Left renal cortex interstitium (tissue), 4 donors: ENCODE measurements at regions not wholly inside any gene's neighbourhood (a gene's known extent, or its start where the extent isn't known, plus 50 kb on each side); places are given as distances from the start of the nearest gene placed in this dataset.

ENCODE experiments used
- DNase-seq, 4 donors: peaks; one replicate each; pipeline ENCODE4 v3.0.0-alpha.2; 2013; ENCODE audit warnings: low read depth in 4 of 4, low spot score in 2 of 4, missing footprints in 1 of 4

DNA sequence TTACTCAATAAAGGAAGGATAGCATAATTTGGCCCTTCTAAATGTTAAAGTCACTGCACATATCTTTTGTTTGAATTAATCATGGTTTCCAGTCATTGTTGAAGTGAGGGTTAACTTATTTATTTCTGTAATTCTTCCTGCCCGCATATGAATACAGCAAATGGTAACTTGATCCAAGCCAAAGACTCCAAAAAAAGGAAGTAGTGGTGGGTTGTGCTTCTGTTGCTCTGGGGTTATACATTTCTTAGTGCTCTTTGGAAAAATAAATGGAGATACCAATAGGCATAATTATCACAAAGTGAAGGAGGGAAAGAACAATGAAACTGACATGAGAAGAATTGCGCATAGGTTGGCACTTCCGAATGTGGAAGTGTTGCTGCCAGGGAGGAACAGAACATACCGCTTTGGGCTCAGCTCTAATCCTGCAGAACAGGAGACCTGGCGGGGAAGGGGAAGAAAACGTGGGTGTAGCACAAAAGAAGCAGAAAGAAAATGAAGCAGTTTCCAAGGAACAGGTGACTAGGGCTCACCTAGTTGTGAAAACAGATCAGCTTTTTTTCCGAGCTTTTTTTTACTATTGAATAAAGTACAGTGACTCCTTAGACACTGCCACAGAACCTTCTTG lies 69.7 kb upstream of the TAF11L2 start:
- DNase-seq = no peak

GRCh38 chr5:17429353-17429752 lies 68.7 kb upstream of the TAF11L2 start:
- no peak for DNase-seq

DNA sequence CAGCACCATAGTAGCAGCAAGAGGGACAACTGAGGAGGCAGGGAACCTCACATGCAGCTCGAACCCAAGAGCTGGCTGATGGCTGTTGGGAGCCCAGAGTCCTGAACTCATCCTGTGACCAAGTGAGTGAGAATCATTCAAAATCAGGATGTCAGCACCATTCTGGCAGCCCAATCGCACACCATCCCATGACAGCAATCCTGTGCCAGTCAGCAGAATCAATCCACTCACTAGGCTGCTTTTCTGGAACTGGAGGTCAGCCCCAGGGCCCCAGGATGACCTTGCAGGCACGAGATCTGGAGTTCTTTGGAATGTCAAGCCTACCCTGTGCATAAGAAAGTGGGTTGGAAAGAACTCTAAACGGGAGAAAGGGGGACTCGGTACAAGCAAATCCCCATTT lies 67.8 kb upstream of the TAF11L2 start:
- no peak for DNase-seq

DNA sequence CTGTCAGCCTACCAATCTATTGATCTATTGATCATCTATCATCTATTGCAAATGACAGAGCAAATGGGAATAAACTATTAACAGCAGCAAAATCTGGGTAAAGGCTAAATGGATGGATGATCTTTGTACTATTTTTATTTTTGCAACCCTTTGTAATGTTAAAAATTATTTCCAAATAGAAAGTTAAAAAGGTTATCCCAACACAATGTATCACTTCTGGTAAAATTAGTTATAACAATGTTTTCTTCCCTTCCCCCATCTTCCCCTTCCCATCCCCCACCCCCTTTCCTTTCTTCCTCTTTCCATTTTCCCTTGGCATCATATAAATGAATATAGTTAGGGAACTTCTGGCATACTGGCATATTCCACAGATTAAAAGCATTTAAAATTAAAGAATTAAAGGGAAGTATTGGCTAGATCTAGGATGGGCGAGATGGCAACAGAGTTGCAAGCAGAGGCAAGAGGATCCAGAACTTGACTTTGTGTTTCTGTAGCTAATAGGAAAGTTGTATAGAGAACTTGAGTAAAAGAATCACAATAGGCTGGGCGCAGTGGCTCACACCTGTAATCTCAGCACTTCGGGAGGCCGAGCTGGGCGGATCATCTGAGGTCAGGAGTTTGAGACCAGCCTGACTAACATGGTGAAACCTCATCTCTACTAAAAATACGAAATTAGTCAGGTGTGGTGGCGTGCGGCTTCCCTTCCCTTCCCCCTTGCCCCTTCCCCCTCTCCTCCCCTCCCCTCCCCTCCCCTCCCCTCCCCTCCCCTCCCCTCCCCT lies 66.6 kb upstream of the TAF11L2 start:
- DNase-seq = no peak

- DNase-seq = no peak
Observed at GRCh38 chr5:17432569-17432968, 65.5 kb upstream of the TAF11L2 start.

DNA sequence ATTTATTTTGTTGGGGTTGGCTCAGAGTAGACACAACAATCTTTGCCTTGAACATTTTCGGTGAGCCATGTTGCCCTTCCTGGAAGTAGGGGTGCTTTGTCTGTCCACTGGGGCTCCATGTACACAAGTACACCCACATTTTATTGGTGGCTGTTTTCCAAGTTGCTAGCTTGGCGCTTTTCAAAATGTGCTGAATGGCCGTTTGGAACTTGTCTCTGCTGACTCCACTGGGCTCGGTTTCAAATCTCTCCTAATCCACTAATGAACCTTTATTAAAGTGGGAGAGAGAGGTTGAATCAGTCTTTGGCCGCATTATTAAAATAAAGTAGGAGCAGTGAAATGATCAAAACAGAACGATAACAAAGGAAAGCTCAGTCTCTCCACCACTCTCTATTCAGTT lies 64.6 kb upstream of the TAF11L2 start:
- no peak for DNase-seq

- DNase-seq = no peak
Observed at GRCh38 chr5:17434982-17435381, 63.0 kb upstream of the TAF11L2 start.

DNA sequence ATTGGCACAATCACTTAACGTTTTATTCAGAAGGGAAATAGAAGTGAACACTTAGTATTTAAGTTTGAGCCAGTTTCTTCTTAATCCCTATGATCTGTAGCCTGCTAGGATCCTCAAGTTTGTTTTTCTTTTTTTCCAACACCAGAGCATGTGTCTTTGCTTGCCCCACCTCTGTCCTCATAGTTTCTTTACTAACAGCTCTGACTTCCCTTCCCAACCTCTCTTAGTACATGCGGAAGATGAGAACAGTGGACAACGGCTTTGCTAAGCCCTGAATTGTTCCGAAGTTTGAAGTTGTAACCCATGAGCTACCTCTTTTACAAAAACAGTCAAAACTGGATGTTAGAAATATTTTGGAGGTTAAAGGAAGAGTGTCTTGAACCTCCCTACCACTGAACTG lies 61.7 kb upstream of the TAF11L2 start:
- no peak for DNase-seq

DNA sequence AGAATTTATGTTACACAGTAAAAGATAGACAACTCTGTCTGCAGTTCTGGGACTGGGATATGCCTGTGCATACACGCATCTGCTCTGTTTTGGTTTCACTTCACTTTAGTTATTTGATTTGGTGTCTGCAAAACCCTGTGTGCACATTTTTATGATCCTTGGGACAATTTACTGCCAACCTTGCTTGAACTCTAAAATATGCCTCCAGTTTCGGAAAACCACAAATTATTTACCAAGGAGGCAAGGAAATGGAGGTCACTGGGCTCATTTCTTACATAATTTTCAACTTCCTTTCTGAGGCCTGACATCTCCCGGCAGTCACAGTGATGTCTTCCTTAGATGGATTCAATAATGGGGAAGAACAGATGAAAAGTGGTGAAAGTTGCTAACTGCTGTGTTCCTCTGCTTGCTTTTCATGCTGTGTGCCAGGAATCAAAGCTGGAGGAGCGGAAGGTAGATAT lies 61.2 kb upstream of the TAF11L2 start:
- peak in 3 of 4 donors; percentile 51 to 55 (median 54) for DNase-seq

- DNase-seq = no peak
Observed at GRCh38 chr5:17438027-17438426, 60.0 kb upstream of the TAF11L2 start.

GRCh38 chr5:17439956-17440355 lies 58.1 kb upstream of the TAF11L2 start:
- DNase-seq = no peak

DNA sequence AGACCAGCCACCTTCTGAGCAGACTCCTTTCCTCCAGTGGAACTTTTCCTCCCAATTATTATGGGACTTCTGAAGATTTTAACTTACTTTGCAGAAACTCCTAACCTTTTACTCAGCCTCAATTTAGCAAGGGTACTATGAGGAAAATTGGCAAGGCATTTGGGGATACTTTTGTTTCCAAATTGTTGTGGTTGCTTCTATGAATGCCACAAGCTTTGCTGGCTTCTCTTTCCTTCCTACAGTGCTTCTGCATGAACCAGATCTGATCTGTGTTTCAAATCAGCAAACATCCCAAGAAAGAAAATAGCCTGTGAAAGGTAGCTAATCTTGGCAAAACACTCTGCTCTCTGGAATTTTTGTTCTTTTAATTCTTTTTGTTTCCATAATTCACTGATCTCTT lies 57.3 kb upstream of the TAF11L2 start:
- no peak for DNase-seq

DNA sequence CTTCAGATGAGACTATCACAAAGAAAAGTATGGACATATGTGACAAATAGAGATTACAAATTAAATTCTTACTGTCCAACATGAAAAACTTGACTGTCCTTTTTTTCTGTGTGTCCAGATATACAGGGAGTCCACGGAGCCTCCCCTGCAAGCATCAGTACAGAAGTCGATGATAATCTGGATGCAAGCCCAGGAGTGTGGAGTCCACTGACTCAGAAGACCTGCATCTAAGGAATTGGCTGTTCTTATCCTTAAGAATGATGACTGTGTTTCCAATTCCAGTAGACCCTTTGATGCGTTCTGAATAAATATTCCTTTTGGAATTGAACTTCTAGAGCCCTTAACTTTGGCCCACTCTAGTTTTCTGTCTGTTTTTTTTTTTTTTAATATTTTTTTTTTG lies 56.7 kb upstream of the TAF11L2 start:
- DNase-seq = no peak

- DNase-seq = no peak
Observed at GRCh38 chr5:17443333-17444130, 54.5 kb upstream of the TAF11L2 start.

- no peak for DNase-seq
Observed at GRCh38 chr5:17444496-17444895, 53.5 kb upstream of the TAF11L2 start.

GRCh38 chr5:17445185-17445584 lies 52.8 kb upstream of the TAF11L2 start:
- DNase-seq = no peak
